K562 (cell line): ENCODE measurements at regions not wholly inside any gene's neighbourhood (a gene's known extent, or its start where the extent isn't known, plus 50 kb on each side); places are given as distances from the start of the nearest gene placed in this dataset.

Source experiments
- ATAC-seq: fragments of 200-7000 bp; cut with Tn5 transposase; 3 replicates; pipeline ENCODE4 v1.9.1; 2020; ENCODE audit warnings: moderate library complexity
- BruUV-seq: library from RNA; stranded (reverse); fragments of 400-500 nt; replicated peaks from 2 replicates; lab custom pipeline; 2021; lab: Mats Ljungman, UMichigan
- CTCF ChIA-PET: fragments of 300-600 bp; formaldehyde crosslinking; extraction: SDS; loops from one replicate; lab custom pipeline; 2021; ENCODE audit warnings: low intra/inter-chr PET ratio; lab: Yijun Ruan, JAX
- POLR2A ChIA-PET: fragments of 300-600, 350-650 bp; sonication (Branson Sonifier 250); formaldehyde crosslinking; extraction: SDS; loops from one replicate; lab custom pipeline; 2021; ENCODE audit warnings: antibody characterized with exemption, inconsistent platforms; lab: Yijun Ruan, JAX
- DNase-seq, 4 experiments: peaks; one replicate each; pipeline versions ENCODE4 v3.0.0 to v3.0.0-alpha.2; 2011 to 2018; ENCODE audit warnings: low spot score in 3 of 4, mixed read lengths in 3 of 4; ENCODE audit errors: extremely low read depth in 1 of 4
- FAIRE-seq: peaks from 2 replicates; lab custom pipeline; 2011; peaks lifted over from hg19 to GRCh38; lab: Jason Lieb, UNC
- H2AFZ ChIP-seq: 2 replicates; pipeline ENCODE4 v1.6.0; 2011; ENCODE audit warnings: low read depth, low read length, control low read depth, inconsistent platforms
- H3K27ac ChIP-seq: fragments of 200-600 bp; 3 replicates; pipeline ENCODE4 v1.8.0; 2011; ENCODE audit warnings: low read depth, mild to moderate bottlenecking, control low read depth, inconsistent platforms, low read length, moderate library complexity, mixed read lengths; ENCODE audit errors: extremely low read depth
- H3K27me3 ChIP-seq, 2 experiments: fragments of 300-600 bp in 1 of 2; 2 replicates in 1 of 2; 3 replicates in 1 of 2; pipeline versions ENCODE4 v1.6.0 to v1.8.0; 2011; ENCODE audit warnings: inconsistent platforms in 2 of 2, low read length in 2 of 2, mild to moderate bottlenecking in 1 of 2, mixed read lengths in 1 of 2, moderate library complexity in 1 of 2; ENCODE audit not compliant: control insufficient read depth in 2 of 2, insufficient read depth in 2 of 2
- H3K36me3 ChIP-seq: fragments of 300-600 bp; 3 replicates; pipeline ENCODE4 v1.8.0; 2011; ENCODE audit warnings: mild to moderate bottlenecking, low read length, inconsistent platforms; ENCODE audit not compliant: control insufficient read depth, insufficient read depth
- H3K4me1 ChIP-seq, 2 experiments: fragments of 200-600 bp in 1 of 2; replicated peaks in 1 of 2; 2 replicates in 1 of 2; 3 replicates in 1 of 2; pipeline versions ENCODE4 v1.5.1 to v1.8.0; 2011; ENCODE audit warnings: inconsistent platforms in 2 of 2, low read length in 2 of 2, mild to moderate bottlenecking in 1 of 2, mixed read lengths in 1 of 2, moderate library complexity in 1 of 2; ENCODE audit not compliant: control insufficient read depth in 2 of 2, insufficient read depth in 2 of 2
- H3K4me2 ChIP-seq: 2 replicates; pipeline ENCODE4 v1.6.1; 2011; ENCODE audit warnings: low read length, control low read depth, inconsistent platforms, mixed read lengths; ENCODE audit not compliant: insufficient read depth
- H3K4me3 ChIP-seq: fragments of 200-600 bp; sonication (generic), shearing (Covaris generic); 2 replicates; pipeline ENCODE4 v1.5.1; 2016; ENCODE audit warnings: control low read depth, inconsistent platforms
- H3K79me2 ChIP-seq: fragments of 200-600 bp; 3 replicates; pipeline ENCODE4 v1.8.0; 2011; ENCODE audit warnings: low read length, inconsistent platforms; ENCODE audit not compliant: control insufficient read depth, insufficient read depth
- H3K9ac ChIP-seq, 2 experiments: 2 replicates each; pipeline versions ENCODE4 v1.6.0 to v1.6.1; 2011; ENCODE audit warnings: low read depth in 2 of 2, low read length in 2 of 2, control low read depth in 1 of 2, inconsistent platforms in 1 of 2, mild to moderate bottlenecking in 1 of 2, mixed read lengths in 1 of 2; ENCODE audit not compliant: insufficient read depth in 1 of 2
- H3K9me1 ChIP-seq: one replicate; pipeline ENCODE4 v1.6.0; 2011; ENCODE audit warnings: inconsistent platforms, mild to moderate bottlenecking, low read length, moderate library complexity; ENCODE audit not compliant: control insufficient read depth, insufficient read depth
- H3K9me3 ChIP-seq: replicated peaks from 2 replicates; pipeline ENCODE4 v1.5.1; 2011; ENCODE audit warnings: low read depth, low read length, inconsistent platforms; ENCODE audit not compliant: control insufficient read depth, insufficient read depth
- H4K20me1 ChIP-seq: replicated peaks from 2 replicates; pipeline ENCODE4 v1.6.1; 2011; ENCODE audit warnings: low read length, inconsistent platforms, mixed read lengths; ENCODE audit not compliant: control insufficient read depth, insufficient read depth
- ARID2 ChIP-seq: fragments of 450-650 bp; IDR thresholded peaks from 2 replicates; pipeline ENCODE4 v1.6.1; 2017; ENCODE audit warnings: antibody characterized with exemption, mild to moderate bottlenecking
- BRD9 ChIP-seq: fragments of 450-650 bp; IDR thresholded peaks from 2 replicates; pipeline ENCODE4 v1.6.1; 2018; ENCODE audit warnings: low read depth; ENCODE audit not compliant: partially characterized antibody
- EWSR1 ChIP-seq: fragments of 450-650 bp; IDR thresholded peaks from 2 replicates; pipeline ENCODE4 v1.6.1; 2018; ENCODE audit warnings: borderline replicate concordance, mild to moderate bottlenecking, low read depth, moderate library complexity; ENCODE audit not compliant: partially characterized antibody
- FOXA1 ChIP-seq: fragments of 450-650 bp; IDR thresholded peaks from 2 replicates; pipeline ENCODE4 v1.6.1; 2016; ENCODE audit warnings: mild to moderate bottlenecking, borderline replicate concordance
- HDAC8 ChIP-seq: fragments of 450-650 bp; IDR thresholded peaks from 2 replicates; pipeline ENCODE4 v1.6.1; 2016; ENCODE audit warnings: mild to moderate bottlenecking, missing genetic modification characterization, moderate library complexity, missing compliant biosample characterization
- HLTF ChIP-seq: fragments of 450-650 bp; IDR thresholded peaks from 2 replicates; pipeline ENCODE4 v1.6.1; 2016
- HNRNPK ChIP-seq: fragments of 200-400 bp; formaldehyde crosslinking; IDR thresholded peaks from one replicate; pipeline ENCODE4 v1.6.1; 2018; ENCODE audit warnings: mild to moderate bottlenecking, low read depth, low read length; ENCODE audit not compliant: poor library complexity, severe bottlenecking
- HNRNPUL1 ChIP-seq: fragments of 200-400 bp; formaldehyde crosslinking; IDR thresholded peaks from 2 replicates; pipeline ENCODE4 v1.6.1; 2017; ENCODE audit warnings: low read length
- LARP7 ChIP-seq: fragments of 450-650 bp; IDR thresholded peaks from 2 replicates; pipeline ENCODE4 v1.6.1; 2016
- MECOM ChIP-seq: fragments of 250-450 bp; sonication (Bioruptor Pico); IDR thresholded peaks from 2 replicates; pipeline ENCODE4 v1.8.0; 2022; ENCODE audit warnings: inconsistent platforms
- POLR2G ChIP-seq: fragments of 200-400 bp; formaldehyde crosslinking; IDR thresholded peaks from 2 replicates; pipeline ENCODE4 v1.6.1; 2017; ENCODE audit warnings: low read depth, mild to moderate bottlenecking, antibody characterized with exemption, low read length, moderate library complexity
- RBM15 ChIP-seq: fragments of 200-400 bp; formaldehyde crosslinking; IDR thresholded peaks from 2 replicates; pipeline ENCODE4 v1.6.1; 2018; ENCODE audit warnings: mild to moderate bottlenecking, low read length, moderate library complexity; ENCODE audit not compliant: insufficient read depth
- ZFP36 ChIP-seq: fragments of 150-350 bp; IDR thresholded peaks from 2 replicates; pipeline ENCODE4 v1.6.1; 2018; ENCODE audit warnings: low read length, low read depth; ENCODE audit not compliant: partially characterized antibody
- ZNF282 ChIP-seq: sonication (generic); formaldehyde crosslinking; IDR thresholded peaks from 2 replicates; pipeline ENCODE4 v1.8.1; 2023; ENCODE audit warnings: missing genetic modification reagents
- ZNF699 ChIP-seq: fragments of 250-450 bp; sonication (Bioruptor Pico); IDR thresholded peaks from 2 replicates; pipeline ENCODE4 v1.8.0; 2021; ENCODE audit warnings: mild to moderate bottlenecking, moderate library complexity; ENCODE audit not compliant: insufficient replicate concordance
- ZZZ3 ChIP-seq: fragments of 450-650 bp; IDR thresholded peaks from 2 replicates; pipeline ENCODE4 v1.6.1; 2016; ENCODE audit warnings: antibody characterized with exemption, mild to moderate bottlenecking, moderate library complexity
- WGBS: fragments of 100-300 bp; shearing (Covaris generic); methylation state at CpG from one replicate; pipeline ENCODE4 v1.1.6; 2016; ENCODE audit warnings: low coverage, mixed read lengths; ENCODE audit not compliant: insufficient coverage; ENCODE audit errors: missing lambda C conversion rate; 5-methylcytosine and 5-hydroxymethylcytosine counted together
- in situ Hi-C: fragments of 300-500 bp; cut with MboI; formaldehyde crosslinking; loops from 4 replicates; pipeline ENCODE4 v1.15.0; 2018; ENCODE audit warnings: inconsistent platforms, mixed read lengths
- intact Hi-C: fragments of 100-400 bp; cut with micrococcal nuclease; formaldehyde crosslinking; loops from 2 replicates; pipeline ENCODE4 v1.14.2; 2022
- TF ChIP-seq, protein P1 (sequence below): sonication (generic); formaldehyde crosslinking; IDR thresholded peaks from 2 replicates; pipeline ENCODE4 v1.9.0; 2022; ENCODE audit warnings: mild to moderate bottlenecking, missing genetic modification reagents

DNA sequence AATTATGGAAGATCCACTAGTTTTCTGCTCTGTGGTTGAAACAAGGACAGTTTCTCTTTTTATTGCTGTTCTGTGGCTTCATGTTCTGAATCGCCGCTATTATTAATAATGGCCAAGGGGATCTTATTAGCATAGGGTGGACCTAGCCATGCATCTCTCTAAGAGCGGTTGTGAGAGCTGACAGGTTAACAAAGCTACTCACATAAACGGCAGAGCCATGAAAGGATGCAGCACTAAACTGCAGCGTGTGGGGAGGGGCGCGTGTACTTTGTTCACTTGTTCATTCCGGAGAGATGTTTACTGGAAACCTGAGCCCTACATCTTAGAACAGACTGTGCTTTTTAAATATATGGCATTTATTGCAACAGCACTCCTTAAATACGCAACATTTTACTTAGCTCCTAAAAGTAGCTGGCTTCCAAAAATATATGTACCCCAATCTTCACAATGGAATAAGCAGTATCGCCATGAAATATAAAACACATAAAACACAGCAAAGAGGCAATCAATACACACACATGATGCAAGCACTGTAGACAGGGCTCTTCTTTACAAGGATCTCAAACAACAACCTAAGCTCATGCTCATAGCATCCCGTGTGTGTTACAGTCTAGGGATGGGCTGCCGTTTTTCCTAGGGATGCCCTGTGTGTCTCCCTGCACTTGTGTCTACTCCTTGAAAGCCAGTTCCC is 424.6 kb downstream of the MED10 start:
- no TSS peak for BruUV-seq
- Histone ChIP-seq H3K4me1 (no peaks in the 10 kb centered on the region), H3K9me1 (no peaks in the 10 kb centered on the region), H3K79me2 (no peaks in the 10 kb centered on the region), H3K9ac (no peak overlapping the region), H3K27me3 (peaks cover 0 to 4% of the 10 kb centered on the region in 2 experiments; a peak in 1 of 5 replicates), H3K36me3 (no peaks in the 10 kb centered on the region), H4K20me1 (no peaks in the 10 kb centered on the region; the same call in 1 of the 2 replicates), H3K9me3 (no peaks in the 10 kb centered on the region), H2AFZ (no peak overlapping the region), H3K4me3 (no peak overlapping the region), H3K27ac (no peak overlapping the region), H3K4me2 (no peak overlapping the region)
- WGBS, result under 1% methylated on average over 12 of the region's 12 CpGs
- FAIRE-seq (peak; percentile 35), ATAC-seq (no peak), DNase-seq (no peak)
- ChIA-PET CTCF (no interaction called here), POLR2A (no interaction called here)
- TF ChIP-seq ZFP36, result no peak
- TF ChIP-seq ZZZ3, result no peak
- TF ChIP-seq LARP7, result no peak
- no peak for TF ChIP-seq BRD9
- TF ChIP-seq, protein P1, sequence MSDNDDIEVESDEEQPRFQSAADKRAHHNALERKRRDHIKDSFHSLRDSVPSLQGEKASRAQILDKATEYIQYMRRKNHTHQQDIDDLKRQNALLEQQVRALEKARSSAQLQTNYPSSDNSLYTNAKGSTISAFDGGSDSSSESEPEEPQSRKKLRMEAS (CRISPR knock-in tag), result no peak
- TF ChIP-seq HDAC8, result no peak
- no peak for TF ChIP-seq ZNF699 (CRISPR knock-in tag)
- TF ChIP-seq ARID2, result no peak
- no peak for TF ChIP-seq EWSR1
- no peak for TF ChIP-seq HNRNPK
- no peak for TF ChIP-seq RBM15
- TF ChIP-seq ZNF282, result no peak
- no peak for TF ChIP-seq FOXA1
- no peak for TF ChIP-seq HLTF
- no peak for TF ChIP-seq MECOM
- no peak for TF ChIP-seq POLR2G
- TF ChIP-seq HNRNPUL1, result no peak
- intact Hi-C loops (no loop called here), in situ Hi-C loops (no loop called here)
